ENCODE measurements at regions not wholly inside any gene's neighbourhood (a gene's known extent, or its start where the extent isn't known, plus 50 kb on each side); places are given as distances from the start of the nearest gene placed in this dataset.

DNA sequence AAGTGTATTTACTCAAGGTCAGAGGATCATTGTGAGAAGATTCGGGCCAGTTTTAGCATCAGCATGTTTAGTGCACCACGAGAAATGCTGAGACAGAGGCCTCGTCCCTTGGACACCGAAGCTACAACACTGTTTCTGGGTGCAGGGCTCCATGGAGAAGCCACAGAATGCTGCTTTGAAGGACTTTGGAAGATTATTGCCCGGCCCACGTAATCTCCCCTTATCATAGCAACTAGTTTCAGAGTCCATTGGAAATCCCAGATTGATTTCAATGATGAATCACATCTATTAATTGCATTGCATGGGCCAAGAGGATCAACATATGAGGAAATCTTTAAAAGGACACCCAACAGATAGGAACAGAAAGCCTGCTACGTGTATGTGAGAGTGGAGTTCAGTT lies 156.0 kb downstream of the MAF start:
- DNase-seq (ENCODE audit: low read depth): no peak

DNA sequence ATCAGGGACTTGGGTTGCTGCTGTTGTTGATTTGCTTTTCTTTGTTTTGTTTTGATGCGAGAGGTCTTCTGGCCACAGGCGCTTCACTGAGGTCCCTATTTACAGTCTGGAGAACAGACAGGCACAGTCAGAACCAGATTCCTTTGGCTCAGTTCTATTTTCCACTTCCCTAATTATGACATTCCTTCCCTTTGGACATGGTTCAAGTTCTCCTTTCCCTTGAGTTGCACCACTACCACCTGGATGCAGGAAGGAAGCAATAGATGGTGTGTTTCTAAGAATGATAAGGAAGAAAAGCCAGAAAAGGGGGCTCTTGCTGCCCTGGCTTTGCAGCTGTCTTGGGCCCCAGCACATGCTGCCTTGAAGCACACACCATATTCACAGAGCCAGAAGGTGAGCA lies 160.6 kb downstream of the MAF start:
- DNase-seq (ENCODE audit: low read depth): no peak

DNA sequence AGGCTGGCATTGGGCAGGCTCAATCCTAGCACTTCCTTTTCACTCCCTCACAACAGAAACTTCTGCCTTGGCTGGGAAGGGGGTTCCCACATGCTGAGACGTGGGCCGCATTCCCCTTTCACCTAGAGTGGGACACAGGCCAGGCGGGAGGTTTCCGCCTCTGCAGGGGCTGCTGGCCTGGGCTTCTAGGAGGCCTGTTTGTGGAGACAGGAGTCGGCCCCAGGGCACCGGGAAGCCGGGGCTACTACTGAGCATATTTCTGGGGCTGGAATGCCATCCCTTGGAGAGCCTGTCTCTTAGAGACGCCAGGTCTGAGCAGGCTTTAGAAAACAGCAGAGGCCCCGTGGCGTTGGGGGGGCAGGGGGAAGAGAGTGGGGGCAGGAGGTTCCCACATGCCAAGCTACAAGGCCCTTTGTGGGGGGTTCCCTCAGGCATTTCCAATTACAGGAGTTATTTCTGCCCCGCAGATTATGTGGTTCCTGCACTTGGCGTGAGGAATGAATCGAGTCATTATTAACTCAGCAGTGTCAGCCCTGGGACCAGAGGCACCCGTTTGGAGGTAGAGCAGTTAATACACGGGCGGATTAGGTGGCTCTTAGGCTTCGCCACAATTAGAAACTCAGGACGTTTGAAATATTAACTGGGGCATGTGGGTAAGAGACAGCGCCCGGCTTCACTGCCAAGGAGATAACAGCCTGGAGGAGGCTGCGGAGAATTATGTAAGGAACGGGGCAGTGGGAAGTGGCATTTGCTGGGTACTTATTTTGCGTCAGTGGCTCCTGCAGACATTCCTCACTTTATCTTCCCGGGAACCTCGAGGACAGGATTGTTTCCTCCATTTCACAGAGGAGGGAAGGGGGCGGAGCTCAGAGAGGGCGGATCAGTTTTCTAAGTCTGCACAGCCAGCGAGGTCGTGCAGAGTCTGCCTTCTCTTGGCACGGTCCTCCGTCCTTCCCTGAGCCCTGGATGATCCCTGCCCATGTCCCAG lies 162.5 kb downstream of the MAF start:
- DNase-seq (ENCODE audit: low read depth): no peak

DNA sequence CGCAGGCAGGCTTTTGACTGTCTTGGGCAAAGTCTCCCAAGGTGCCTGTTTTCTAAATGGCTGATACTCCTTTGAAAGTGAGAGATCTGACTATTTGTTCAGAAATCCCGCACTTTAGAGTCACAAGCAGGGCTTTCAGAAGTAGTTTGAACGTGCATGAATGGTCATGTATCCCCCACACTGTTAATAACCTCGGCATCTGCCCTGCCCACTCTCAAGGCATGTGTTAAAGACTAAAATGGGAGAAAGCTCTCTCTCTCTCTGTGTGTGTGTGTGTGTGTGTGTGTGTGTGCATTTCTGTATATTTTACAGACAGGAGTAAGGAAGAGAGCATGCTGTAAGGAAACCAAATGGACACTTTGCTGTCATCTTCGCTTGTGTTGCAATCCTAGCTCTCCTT lies 163.7 kb downstream of the MAF start:
- no peak for DNase-seq (ENCODE audit: low read depth)

DNA sequence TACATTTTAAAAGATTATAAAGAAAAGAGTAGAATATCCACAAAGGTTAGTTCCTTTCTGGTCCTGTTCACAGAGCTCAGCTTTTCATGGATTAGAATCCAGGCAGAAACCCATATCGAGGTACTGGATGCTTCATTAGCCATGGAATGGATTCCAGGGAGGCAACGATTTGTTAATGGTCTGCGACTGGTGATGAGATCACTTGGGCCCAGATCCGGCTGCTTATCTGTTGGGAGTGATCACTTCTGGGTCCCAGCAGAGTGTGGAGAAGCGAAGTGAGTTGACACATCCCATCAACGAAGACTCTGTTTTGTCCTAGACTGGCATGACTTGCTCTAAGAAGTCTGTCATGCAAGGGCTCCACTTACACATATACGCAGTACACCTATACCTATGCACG lies 165.8 kb downstream of the MAF start:
- no peak for DNase-seq (ENCODE audit: low read depth)

DNA sequence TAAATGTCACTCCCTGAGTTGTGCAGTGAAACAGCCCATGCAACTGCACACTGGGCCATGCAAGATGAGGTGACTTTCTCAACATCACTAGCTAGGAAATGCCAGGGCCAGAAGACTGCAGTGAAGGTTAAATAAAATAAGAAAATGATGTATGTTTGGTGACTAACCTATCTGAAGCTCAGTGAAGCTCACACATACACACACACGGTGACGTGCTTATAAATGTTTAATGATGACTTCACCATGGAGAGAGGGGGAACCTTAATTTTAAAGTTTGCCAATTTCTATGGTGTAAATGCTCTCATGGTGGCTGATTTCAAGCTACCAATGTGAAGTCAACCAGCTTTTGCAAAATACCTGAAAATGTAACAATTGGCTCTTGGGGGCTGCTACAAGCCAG lies 166.4 kb downstream of the MAF start:
- DNase-seq (ENCODE audit: low read depth): no peak

DNA sequence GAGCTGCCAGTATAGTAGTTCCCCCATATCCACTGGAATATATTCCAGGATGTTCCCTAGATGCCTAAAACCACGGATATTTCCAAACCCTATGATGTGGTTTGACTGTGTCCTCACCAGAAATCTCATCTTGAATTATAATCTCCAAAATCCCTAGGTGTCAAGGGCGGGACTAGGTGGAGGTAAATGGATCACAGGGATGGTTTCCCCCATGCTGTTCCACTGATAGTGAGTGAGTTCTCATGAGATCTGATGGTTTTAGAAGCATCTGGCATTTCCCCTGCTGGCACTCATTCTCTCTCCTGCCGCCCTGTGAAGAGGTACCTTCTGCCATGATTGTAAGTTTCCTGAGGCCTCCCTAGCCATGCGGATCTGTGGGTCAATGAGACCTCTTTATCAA lies 168.6 kb downstream of the MAF start:
- no peak for DNase-seq (ENCODE audit: low read depth)

DNA sequence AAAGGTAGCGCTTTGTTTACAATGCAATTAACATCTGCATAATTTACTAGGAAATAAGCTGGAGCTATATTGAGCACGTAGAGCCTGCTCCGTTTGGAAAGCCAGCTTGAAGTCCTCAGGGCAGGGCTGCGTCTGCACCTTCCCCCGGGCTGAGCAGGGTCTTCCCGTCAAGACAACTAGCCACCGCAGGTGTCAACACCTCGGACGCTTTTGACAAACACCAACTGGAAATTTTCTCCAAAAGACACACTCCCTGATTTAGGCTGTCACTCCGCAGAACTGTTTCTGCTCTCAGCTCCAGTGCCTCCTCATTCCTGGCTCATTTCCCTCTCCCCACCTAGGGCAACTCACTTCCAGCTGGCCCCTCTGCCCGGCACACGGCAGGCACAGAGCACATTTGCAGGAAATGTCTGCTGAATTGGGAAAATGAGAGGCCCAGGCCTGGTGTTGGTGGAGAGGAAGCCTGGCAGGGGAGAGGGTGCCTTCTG lies 170.3 kb downstream of the MAF start:
- DNase-seq (ENCODE audit: low read depth): no peak

DNA sequence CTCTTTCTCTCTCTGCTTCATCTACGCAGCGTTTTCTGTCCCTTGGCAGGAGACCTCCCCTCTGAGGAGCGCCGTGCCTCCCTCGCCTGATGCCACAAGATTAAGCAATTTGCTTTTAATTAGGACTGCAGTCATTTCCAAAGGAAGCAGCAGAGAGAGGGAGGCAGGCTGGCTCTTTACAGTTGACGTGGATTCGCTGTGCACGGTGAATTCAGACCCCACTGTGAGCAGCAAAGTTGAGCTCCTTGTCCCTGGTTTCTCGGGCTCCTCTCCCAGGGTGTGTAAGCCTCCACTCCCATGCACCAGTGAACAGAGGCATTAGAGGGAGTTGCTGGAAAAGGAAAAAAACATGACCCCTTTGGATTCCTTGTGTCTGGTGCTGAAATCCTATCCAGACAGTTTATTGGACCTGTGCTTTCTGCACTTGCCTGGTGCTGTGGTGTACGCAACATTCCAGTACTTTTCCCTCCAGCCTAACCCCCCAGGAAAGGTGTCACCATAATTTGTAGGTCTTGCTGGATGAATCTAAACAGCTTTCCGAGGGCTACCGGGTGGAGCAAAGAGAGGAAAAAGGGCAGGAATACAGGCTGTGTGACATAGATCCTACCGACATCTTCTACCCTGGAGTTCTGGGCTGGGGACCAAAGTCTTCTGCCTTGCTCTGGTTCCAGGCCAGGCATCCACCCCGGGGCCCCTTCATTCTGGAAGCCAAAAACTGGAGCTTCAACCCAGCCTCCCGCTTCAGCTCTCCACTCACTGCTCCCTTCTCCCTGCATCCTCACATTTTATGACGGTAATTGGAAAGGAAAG lies 171.0 kb downstream of the MAF start:
- DNase-seq (ENCODE audit: low read depth): no peak

DNA sequence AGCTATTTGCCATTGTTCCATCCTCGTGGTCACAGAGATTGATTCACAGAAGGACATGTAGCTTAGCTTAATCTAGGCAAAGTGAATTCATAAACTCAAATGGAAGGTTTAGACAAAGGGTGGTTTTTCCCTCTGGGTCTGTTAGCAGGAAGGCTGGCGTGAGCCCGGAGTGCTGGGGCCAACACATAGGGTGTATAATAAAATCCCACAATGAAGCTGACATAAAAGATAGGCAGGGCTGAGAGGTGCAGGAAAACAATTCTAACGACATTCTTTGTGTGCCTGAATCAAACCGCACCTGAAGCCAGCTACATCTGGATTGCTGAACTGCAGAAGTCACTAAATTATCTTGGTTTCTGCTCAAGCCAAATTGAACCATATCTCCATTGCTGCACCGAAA lies 173.9 kb downstream of the MAF start:
- no peak for DNase-seq (ENCODE audit: low read depth)

DNA sequence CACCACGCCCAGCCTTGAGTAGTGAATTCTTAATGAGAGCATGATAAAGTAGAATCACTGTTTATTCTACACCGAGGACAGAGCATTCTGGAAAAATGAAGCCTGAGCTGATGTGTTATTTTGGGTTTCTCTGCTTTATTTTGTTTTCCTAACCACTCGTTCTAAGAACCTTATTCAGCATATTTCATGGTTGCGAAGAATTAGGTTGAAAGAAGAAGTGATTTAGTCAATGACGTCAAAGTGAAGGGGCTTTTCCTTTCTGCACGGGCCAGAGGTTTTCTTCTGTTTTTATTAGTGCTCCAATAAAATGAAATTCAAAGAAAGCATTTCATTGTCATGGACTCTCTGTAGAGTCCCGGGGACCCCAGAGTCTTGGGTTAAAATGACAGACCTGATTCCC lies 178.5 kb downstream of the MAF start:
- DNase-seq (ENCODE audit: low read depth): no peak

DNA sequence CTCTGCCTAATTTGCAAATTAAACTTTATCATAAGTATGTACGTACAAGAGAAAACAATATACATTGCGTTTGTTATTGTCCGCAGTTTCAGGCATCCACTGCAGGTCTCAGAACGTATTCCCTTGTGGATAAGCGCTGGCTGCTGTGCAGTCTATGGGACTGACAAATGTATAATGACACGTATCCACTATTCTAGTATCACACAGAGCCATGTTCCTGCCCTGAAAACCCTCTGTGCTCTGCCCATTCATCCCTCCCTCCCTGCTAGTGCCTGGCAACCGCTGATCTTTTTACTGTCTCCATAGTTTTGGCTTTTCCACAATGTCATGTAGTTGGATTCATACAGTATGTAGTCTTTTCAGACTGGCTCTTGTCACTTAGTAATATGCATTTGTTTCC lies 179.4 kb downstream of the MAF start:
- no peak for DNase-seq (ENCODE audit: low read depth)

DNA sequence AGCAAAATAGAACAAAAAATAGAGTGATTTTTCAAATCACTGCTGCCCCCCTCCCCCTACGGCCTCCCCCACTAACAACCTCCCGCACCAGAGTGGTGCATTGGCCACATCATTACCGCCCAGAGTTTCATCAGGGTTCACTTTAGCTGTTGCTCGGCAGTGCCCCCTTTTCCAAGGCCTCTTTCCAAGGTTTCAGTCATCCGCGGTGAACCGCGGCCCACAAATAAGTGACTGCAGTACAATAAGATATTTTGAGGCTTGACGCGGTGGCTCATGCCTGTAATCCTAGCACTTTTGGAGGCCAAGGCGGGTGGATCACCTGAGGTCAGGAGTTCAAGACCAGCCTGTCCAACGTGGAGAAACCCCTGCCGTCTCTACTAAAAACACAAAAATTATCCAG lies 180.0 kb downstream of the MAF start:
- DNase-seq (ENCODE audit: low read depth): no peak

DNA sequence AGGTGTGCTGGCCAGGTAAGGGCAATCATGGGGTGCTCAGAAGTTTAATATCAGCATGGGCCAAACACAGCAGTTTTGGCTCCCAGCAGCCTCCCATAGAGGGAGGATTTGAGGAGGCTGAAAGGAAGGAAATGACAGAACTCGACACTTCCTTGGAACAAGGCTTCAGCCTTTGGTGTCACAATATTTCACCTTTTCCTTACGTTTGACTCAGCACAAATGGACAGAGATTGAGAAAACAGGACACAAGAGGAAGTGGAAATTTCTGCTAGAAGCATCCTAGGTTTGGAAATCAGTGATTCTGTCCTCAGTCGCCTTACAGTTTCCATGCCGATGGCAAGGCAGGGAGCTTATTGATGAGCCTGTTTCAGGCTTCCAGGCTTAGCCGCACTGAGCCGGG lies 181.4 kb downstream of the MAF start:
- no peak for DNase-seq (ENCODE audit: low read depth)

DNA sequence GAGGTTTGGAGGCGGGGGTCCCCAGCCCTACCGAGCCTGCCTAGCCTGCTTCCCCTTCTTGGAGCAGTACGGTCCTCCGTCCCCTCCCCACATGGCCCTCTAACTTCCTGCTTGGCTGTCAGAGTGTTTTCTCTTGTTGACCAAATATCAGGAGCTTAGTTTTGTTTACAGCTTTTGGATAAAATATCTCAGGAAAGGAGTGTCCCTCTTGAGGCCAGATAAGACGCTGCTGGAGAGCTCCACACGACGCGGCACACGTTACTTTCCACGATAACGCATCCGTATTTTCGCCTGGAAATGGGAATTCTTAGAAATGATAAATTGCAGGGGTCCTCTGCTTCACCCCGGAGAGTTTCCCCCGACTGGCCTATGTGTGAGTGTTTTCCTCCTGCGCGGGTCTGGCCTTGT lies 182.9 kb downstream of the MAF start:
- no peak for DNase-seq (ENCODE audit: low read depth)

DNA sequence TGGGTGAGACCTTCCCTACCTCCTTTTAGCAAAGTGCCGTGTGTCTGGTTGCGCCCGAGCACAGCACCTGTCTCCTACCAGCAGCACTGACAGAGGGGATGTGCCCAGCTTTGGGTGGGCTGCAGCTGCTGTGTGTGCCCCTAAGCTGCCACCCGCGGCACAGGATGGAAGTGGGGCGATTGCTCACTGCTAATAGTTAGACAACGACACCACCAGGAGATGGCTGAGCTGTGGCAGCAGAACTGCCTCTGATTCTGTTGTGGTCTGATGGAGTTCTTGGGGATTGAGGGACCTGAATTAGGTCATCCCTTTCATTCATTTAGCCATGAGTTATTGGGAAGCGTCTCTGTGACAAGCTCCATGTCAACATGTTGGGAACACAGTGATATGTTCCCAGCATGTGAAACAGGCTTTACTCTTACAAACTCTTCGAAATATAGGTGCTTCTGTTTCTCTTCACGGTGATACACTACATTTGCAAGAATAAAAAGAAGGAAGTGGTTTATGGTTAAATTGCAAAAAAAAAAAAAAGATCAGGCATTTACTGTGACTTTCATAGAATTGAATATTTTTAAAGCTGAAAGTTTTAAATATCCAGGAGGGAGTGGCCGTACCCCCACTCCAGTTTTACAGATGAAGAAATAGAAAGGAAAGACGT lies 184.4 kb downstream of the MAF start:
- DNase-seq (ENCODE audit: low read depth): no peak

DNA sequence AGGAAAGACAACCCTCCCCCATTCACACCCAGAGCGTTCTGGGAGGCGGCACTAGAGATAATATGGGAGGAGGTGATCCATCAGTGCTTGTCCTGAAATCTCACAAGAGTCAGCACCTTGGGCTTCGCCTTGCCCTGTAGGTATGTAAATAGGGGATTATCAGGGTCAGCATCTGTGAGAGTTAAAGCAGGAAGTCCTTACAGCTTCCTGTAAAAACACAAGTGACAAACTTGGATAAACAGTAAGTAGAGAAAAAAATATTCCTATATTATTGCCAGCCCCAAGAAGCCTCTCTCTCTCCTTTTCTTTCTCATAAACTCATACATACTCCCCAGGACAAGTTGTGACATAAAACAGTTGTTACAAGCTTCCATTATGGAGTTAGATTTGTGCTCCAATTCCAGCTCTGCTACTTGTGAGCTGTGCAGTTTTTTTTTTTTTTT lies 187.7 kb downstream of the MAF start:
- DNase-seq (ENCODE audit: low read depth): peak; percentile 25

DNA sequence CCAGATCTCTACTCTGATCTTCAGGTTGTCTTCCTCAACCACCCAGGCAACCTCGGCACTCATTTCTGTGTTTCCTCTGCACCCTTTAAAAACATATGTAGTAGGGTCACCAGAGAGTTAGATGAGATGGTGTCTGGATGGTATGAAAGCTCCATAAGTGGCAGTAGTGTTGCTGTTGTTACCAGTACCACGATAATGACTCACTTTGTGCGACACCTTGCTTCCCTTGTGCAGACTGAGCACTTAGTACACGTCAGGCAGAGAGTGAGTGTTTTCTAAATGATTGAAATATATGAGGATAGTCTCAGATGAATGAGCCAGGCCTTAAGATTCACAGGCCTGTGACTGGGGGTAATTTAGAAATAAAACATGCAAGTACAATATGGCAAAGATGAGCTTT lies 188.7 kb downstream of the MAF start:
- DNase-seq (ENCODE audit: low read depth): no peak

DNA sequence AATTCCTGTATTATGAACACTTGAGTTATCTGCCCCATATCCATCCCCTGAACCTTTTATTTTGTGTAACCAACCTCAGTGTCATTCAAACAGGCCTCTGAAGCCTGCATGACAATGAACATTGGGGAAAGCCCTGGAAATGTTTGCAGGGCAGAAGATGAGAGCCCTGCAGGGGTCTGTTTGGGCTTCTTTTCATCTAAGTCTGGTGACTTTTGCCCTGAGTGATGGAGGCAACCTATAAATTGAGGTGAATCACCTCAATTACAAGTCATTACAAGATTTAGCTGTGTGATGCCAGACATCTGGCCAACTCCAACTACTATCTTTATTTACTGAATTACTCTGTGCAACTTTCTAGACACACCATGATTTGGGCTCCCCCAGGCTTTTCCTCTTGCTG lies 189.2 kb downstream of the MAF start:
- DNase-seq (ENCODE audit: low read depth): no peak

DNA sequence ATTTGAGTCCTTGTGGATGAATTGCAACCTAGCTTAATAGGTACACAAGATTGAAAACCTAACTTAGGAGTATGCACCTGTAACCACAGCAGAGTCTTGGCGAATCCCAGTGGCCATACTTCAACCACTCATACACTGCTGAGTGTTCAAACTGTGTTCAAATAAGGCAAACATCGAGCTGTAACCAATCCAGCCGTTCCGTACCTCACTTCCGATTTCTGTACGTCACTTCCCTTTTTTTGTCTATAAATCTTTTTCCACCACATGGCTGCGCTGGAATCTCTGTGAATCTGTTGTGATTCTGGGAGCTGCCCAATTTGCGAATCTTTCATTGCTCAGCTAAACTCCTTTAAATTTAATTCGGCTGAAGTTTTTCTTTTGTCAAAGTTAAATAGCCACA lies 190.6 kb downstream of the MAF start:
- no peak for DNase-seq (ENCODE audit: low read depth)

DNA sequence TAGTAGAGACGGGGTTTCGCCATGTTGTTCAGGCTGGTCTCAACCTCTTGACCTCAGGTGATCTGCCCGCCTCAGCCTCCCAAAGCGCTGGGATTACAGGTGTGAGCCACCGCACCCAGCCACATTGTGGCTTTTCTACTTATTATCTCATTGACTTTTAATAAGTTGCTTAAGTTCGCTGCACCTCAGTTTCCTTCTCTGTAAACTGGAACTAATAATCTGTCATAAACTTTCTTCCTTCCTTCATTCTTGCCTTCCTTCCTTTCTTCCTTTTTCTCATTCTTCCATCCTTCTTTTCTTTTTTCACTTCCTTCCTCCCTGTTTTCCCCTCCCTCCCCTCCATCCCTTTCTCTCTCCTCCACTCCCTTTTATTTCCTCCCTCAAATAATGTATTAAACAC lies 192.2 kb downstream of the MAF start:
- DNase-seq (ENCODE audit: low read depth): no peak

DNA sequence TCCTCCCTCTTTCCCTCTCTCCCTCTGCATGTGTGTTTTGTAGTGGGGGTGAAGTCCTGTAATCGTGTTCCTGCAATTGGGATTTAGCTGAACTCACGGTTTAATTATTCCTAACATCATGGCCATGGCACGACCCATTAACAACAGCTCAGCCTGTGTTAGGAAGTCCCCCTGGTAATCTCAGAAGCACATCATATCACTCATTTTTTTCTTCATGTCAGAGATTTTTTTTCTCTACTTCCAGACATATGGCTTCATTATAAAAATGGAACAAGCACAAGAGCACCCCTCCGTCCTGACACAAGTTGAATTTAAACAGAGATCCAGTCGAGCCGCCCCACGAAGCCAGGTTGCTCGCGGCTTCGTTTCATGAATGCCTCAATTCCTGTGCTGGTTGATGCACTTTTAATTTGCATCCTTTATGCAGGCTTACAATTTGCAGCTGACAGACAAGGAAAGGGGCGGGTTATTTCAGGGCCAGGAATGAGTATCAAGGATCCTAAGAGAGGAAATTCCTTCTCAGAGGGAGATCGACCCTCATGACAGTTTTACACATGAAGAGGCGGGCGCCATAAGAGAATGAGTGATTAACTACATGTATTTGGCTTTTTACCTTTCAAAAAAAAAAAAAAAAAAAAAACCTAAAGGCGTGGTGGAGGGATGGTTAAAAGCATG lies 192.9 kb downstream of the MAF start:
- DNase-seq (ENCODE audit: low read depth): no peak

All from CMK (cell line).